IPS-18c (cell line): ENCODE measurements at regions not wholly inside any gene's neighbourhood (a gene's known extent, or its start where the extent isn't known, plus 50 kb on each side); places are given as distances from the start of the nearest gene placed in this dataset.

Experiments
- H3K4me3 ChIP-seq: 2 replicates; pipeline ENCODE4 v1.7.0; 2013; ENCODE audit warnings: low read depth, mild to moderate bottlenecking, low read length, moderate library complexity; ENCODE audit not compliant: insufficient read depth
- H3K9me3 ChIP-seq: one replicate; pipeline ENCODE4 v1.6.1; 2013; ENCODE audit warnings: mild to moderate bottlenecking, low read length, moderate library complexity; ENCODE audit not compliant: control insufficient read depth, insufficient read depth

- peaks cover 41% of the 10 kb centered on the region for H3K9me3 ChIP-seq
- H3K4me3 ChIP-seq: no peak overlapping the region
Observed at GRCh38 chr12:38155020-38155395, 161.6 kb upstream of the ALG10B start.

DNA sequence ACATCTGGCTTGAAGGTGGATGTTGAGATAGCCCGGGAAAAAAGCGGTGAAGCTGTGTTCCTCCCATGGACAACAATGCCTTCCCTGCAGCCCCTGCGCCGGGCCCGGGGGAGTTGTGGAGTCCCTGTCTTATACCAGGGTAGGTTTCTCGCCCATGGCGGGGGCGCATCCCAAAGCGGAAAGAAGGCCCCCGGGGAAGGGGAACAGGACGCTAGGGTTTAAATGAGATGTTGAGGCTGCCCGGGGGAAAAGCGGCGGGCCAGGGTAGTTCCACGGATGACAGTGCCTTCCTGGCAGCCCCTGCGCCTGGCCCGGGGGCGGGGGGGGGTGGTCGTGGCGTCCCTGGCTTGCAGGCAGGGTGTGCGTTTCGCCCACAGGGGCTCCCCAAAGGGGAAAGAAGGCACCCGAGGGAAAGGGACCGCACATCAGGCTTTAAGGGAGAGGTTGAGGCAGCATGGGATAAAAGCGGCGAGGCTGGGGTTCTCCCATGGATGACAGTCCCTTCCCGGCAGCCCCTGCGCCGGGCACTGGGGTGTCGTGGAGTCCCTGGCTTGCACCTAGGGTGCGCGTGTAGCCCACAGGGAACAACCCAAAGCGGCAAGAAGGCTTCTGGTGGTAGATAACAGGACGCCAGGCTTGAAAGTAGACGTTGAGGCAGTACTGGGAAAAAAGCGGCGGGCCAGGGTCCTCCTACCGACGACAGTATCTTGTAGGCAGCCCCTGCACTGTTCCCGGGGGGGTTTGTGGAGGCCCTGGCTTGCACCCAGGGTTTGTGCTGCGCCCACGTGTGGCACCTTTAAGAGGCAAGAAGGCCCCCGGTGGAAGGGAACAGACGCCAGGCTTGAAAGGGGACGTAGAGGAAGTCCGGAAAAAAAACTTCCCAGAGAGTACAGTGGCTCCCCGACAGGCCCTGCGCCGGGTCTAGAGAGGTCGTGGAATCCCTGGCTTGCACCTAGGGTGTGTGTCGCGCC is 160.8 kb upstream of the ALG10B start:
- Histone ChIP-seq H3K4me3 (no peak overlapping the region), H3K9me3 (peaks cover 39% of the 10 kb centered on the region)

DNA sequence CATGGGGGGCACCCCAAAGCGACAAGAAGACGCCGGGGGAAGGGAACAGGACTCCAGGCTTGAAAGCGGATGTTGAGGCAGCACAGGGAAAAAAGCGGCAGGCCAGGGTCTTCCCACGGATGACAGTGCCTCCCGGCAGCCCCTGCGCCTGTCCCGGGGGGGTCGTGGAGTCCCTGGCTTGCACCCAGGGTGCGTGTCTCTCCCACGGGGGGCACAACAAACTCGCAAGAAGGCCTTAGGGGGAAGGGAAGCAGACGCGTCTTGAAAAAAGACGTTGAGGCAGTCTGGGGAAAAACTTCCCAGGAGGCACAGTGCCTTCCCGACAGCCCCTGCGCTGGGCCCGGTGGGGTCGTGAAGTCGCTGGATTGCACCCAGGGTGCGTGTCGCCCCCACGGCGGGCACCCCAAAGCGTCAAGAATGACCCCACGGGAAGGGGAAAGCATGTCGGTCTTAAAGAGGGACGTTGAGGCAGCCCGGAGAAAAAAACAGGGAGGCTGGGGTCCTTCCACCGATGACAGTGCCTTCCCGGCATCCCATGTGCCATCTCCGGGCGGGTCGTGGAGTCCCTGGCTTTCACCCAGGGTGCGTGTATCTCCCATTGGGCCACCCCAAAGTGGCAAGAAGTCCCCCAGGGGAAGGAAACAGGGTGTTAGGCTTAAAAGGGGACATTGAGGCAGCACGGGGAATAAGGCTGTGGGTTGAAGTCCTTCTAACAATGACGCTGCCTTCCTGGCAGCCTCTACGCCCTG is 159.9 kb upstream of the ALG10B start:
- H3K9me3 ChIP-seq: peaks cover 41% of the 10 kb centered on the region
- H3K4me3 ChIP-seq: no peak overlapping the region

- Histone ChIP-seq H3K4me3 (peak overlapping the region; percentile 3; the same call in 1 of the 2 replicates), H3K9me3 (peaks cover 42% of the 10 kb centered on the region)
Observed at GRCh38 chr12:38157274-38157932, 159.2 kb upstream of the ALG10B start.

DNA sequence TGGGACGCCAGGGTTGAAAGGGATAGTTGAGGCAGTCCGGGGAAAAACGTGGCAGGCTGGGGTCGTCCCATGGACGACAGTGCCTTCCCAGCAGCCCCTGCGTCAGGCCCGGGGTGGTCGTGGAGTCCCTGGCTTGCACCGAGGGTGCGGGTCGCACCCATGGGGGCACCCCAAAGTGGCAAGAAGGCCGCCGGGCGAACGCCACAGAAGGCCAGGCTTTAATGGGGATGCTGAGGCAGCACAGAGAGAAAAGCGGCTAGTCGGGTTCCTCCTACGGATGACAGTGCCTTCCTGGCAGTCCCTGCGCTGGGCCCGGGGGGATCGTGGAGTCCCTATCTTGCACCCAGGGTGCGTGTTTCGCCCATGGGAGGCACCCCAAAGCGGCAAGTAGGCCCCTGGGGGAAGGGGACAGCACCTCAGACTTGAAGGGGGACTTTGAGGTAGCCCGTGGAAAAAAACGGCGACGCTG is 158.6 kb upstream of the ALG10B start:
- Histone ChIP-seq H3K4me3 (no peak overlapping the region), H3K9me3 (peaks cover 39% of the 10 kb centered on the region)

DNA sequence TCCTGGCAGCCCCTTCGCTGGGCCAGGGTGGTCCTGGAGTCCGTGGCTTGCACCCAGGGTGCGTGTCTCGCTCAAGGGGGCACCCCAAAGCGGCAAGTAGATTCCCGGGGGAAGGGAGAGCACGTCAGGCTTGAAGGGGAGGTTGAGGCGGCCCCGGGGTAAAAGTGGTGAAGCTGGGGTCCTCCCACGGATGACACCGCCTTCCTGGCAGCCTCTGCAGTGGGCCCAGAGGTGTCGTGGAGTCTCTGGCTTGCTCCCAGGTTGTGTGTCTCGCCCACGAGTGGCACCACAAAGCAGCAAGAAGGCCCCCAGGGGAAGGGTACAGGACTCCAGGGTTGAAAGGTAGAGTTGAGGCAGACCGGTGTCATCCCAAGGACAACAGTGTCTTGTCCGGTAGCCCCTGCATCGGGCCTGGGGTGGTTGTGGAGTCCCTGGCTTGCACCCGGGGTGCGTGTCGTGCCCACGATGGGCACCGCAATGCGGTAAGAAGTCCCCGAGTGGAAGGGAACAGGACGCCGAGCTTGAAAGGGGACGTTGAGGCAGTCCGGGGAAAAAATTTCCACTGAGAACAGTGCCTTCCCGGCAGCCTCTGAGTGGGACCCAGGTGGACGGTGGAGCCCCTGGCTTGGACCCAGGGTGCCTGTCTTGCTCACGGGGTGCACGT is 158.0 kb upstream of the ALG10B start:
- no peak overlapping the region for H3K4me3 ChIP-seq

DNA sequence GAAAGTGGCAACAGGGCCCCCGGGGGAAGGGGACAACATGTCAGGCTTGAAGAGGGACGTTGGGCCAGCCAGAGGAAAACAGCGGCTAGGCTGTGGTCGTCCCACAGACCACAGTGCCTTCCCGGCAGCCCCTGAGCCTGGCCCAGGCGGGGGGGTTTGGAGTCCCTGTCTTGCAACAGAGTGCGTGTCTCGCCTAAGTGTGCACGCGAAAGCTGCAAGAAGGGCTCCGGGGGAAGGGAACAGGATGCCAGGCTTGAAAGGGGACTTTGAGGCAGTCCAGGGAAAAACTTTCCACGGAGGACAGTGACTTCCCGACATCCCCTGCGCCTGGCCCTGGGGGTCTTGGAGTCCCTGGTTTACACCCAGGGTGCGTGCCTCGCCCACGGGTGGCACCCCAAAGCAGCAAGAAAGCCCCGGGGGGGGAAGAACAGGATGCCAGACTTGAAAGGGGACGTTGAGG is 157.5 kb upstream of the ALG10B start:
- Histone ChIP-seq H3K9me3 (peaks cover 44% of the 10 kb centered on the region), H3K4me3 (no peak overlapping the region; the same call in 1 of the 2 replicates)

More for the DNA sequence above, 158.0 kb upstream of the ALG10B start:
- peaks cover 44% of the 10 kb centered on the region for H3K9me3 ChIP-seq

DNA sequence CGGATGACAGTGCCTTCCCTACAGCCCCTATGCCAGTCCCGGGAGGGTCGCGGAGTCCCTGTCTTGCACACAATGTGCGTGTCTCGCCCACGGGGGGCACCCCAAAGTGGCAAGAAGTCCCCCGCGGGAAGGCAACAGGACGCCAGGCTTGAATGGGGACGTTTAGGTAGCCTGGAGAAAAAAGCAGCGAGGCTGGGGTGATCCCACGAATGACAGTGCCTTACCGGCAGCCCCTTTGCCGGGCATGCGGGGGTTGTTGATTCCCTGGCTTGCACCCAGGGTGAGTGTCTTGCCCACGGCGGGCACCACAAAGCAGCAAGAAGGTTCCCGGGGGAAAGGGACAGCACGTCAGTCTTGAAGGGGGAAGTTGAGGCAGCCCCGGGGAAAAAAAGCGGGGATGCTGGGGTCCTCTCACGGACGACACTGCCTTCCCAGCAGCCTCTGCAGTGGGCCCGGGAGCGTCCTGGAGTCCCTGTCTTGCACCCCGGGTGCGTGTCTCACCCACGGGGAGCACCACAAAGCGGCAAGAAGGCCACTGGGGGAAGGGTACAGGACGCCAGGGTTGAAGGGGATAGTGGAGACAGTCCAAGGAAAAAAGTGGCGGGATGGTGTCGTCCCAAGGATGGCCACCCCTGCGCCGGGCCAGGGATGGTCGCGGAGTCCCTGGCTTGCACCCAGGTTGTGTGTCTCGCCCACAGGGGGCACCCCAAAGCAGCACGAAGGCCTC is 156.8 kb upstream of the ALG10B start:
- Histone ChIP-seq H3K4me3 (0 out of 2 replicates have a peak overlapping the region, but pooled peaks have one; percentile 20), H3K9me3 (peaks cover 44% of the 10 kb centered on the region)

- Histone ChIP-seq H3K9me3 (peaks cover 43% of the 10 kb centered on the region), H3K4me3 (no peak overlapping the region)
Observed at GRCh38 chr12:38160318-38161122, 156.1 kb upstream of the ALG10B start.

- no peak overlapping the region for H3K4me3 ChIP-seq
- H3K9me3 ChIP-seq: peaks cover 41% of the 10 kb centered on the region
Observed at GRCh38 chr12:38161123-38162000, 155.2 kb upstream of the ALG10B start.

GRCh38 chr12:38162013-38162412 is 154.6 kb upstream of the ALG10B start:
- H3K4me3 ChIP-seq: no peak overlapping the region

DNA sequence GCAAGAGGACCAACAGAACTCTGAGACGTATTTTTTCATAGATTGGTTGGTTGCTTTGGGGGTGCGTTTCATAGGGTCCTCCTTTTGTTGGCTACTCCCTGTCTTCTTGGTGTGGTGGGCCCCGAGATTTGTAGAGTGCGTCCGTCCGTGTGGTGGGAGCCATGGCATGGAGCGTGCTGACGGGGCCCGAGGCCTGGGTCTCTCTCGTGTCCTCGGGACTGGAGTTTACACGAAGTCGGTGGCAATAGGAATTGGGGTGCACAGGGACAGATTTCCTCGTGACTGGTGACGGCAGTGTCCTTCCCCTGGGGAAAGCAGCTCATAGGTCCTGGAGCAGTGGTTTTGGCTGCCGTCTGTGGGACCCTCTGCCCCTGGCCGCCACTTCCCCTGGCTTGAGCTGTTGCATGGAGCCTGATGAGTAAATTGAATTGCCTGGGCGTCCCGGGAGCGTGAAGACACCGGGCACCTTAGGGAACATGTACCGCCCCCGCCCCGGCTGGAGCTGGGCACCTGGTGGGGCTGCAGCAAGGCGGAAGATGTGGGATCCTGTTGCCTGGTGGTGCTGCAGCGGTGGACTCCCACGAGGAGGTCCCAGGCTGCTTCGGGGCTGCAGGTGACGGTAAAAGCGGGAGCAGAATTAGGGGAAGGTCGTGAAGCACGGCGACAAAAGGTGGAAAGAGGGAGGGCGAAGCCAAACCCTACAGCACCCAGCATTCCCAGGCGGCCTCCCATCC is 153.7 kb upstream of the ALG10B start:
- Histone ChIP-seq H3K9me3 (peaks cover 29% of the 10 kb centered on the region), H3K4me3 (no peak overlapping the region)

More at GRCh38 chr12:38162013-38162412, 154.6 kb upstream of the ALG10B start:
- peaks cover 37% of the 10 kb centered on the region for H3K9me3 ChIP-seq

GRCh38 chr12:38163442-38163801 is 153.2 kb upstream of the ALG10B start:
- Histone ChIP-seq H3K9me3 (peaks cover 28% of the 10 kb centered on the region), H3K4me3 (no peak overlapping the region)

GRCh38 chr12:38166225-38166624 is 150.3 kb upstream of the ALG10B start:
- no peak overlapping the region; the same call in 1 of the 2 replicates for H3K4me3 ChIP-seq
- peaks cover 14% of the 10 kb centered on the region for H3K9me3 ChIP-seq
